Nephron progenitor cell (in vitro differentiated cells): ENCODE measurements at regions not wholly inside any gene's neighbourhood (a gene's known extent, or its start where the extent isn't known, plus 50 kb on each side); places are given as distances from the start of the nearest gene placed in this dataset.

Experiments used
- DNase-seq: peaks from one replicate; pipeline ENCODE4 v3.0.0; 2021
- H3K27ac Mint-ChIP-seq: 2 replicates; pipeline ENCODE4 v1.8.0; 2021; ENCODE audit warnings: mild to moderate bottlenecking, moderate library complexity, mixed read lengths
- H3K27me3 Mint-ChIP-seq: 2 replicates; pipeline ENCODE4 v1.8.0; 2021; ENCODE audit warnings: mild to moderate bottlenecking, low read depth, mixed read lengths; ENCODE audit not compliant: poor library complexity
- H3K36me3 Mint-ChIP-seq: 2 replicates; pipeline ENCODE4 v1.8.0; 2021; ENCODE audit warnings: low read depth, mixed read lengths
- H3K4me1 Mint-ChIP-seq: 2 replicates; pipeline ENCODE4 v1.8.0; 2021; ENCODE audit warnings: mixed read lengths
- H3K4me3 Mint-ChIP-seq: 2 replicates; pipeline ENCODE4 v1.8.0; 2021; ENCODE audit warnings: mild to moderate bottlenecking, moderate library complexity, mixed read lengths
- H3K9me3 Mint-ChIP-seq: 2 replicates; pipeline ENCODE4 v1.8.0; 2021; ENCODE audit warnings: mild to moderate bottlenecking, moderate library complexity, mixed read lengths
- CTCF ChIP-seq: fragments of 200-600 bp; sonication (generic); IDR thresholded peaks from 2 replicates; pipeline ENCODE4 v1.5.0; 2021; ENCODE audit warnings: antibody characterized with exemption

GRCh38 chr4:157806184-157806583 is 366.6 kb downstream of the GASK1B start:
- Mint-ChIP-seq H3K36me3 (no peaks in the 10 kb centered on the region), H3K27me3 (no peaks in the 10 kb centered on the region), H3K4me1 (peaks cover 6% of the 10 kb centered on the region), H3K4me3 (no peak overlapping the region), H3K9me3 (peaks cover 11% of the 10 kb centered on the region), H3K27ac (no peak overlapping the region)
- no peak for DNase-seq
- TF ChIP-seq CTCF = no peak

- Mint-ChIP-seq H3K4me3 (no peak overlapping the region), H3K36me3 (no peaks in the 10 kb centered on the region), H3K27ac (no peak overlapping the region), H3K4me1 (peaks cover 6% of the 10 kb centered on the region), H3K9me3 (peaks cover 11% of the 10 kb centered on the region), H3K27me3 (no peaks in the 10 kb centered on the region)
- TF ChIP-seq CTCF = peak; percentile 28
- DNase-seq = no peak
These were observed 367.8 kb downstream of the GASK1B start for GRCh38 chr4:157804986-157805385.

- no peaks in the 10 kb centered on the region for H3K27me3 Mint-ChIP-seq
- peaks cover 6% of the 10 kb centered on the region for H3K4me1 Mint-ChIP-seq
- DNase-seq = no peak
- TF ChIP-seq CTCF = no peak
- H3K4me3 Mint-ChIP-seq = no peak overlapping the region
- H3K9me3 Mint-ChIP-seq = peaks cover 11% of the 10 kb centered on the region
- no peaks in the 10 kb centered on the region for H3K36me3 Mint-ChIP-seq
- H3K27ac Mint-ChIP-seq = peak overlapping the region; percentile 94
These were observed 368.8 kb downstream of the GASK1B start for GRCh38 chr4:157803845-157804521.

GRCh38 chr4:157803421-157803820 is 369.4 kb downstream of the GASK1B start:
- DNase-seq = no peak
- Mint-ChIP-seq H3K4me1 (peaks cover 6% of the 10 kb centered on the region), H3K27ac (no peak overlapping the region), H3K27me3 (no peaks in the 10 kb centered on the region), H3K4me3 (no peak overlapping the region), H3K36me3 (no peaks in the 10 kb centered on the region), H3K9me3 (peaks cover 11% of the 10 kb centered on the region)
- no peak for TF ChIP-seq CTCF

GRCh38 chr4:157795495-157795894 is 377.3 kb downstream of the GASK1B start:
- no peak overlapping the region for H3K4me3 Mint-ChIP-seq
- no peaks in the 10 kb centered on the region for H3K36me3 Mint-ChIP-seq
- H3K27me3 Mint-ChIP-seq = no peaks in the 10 kb centered on the region
- no peaks in the 10 kb centered on the region for H3K9me3 Mint-ChIP-seq
- DNase-seq = no peak
- TF ChIP-seq CTCF = no peak
- H3K27ac Mint-ChIP-seq = no peak overlapping the region
- H3K4me1 Mint-ChIP-seq = no peaks in the 10 kb centered on the region

GRCh38 chr4:157792716-157793115 is 380.1 kb downstream of the GASK1B start:
- H3K4me3 Mint-ChIP-seq = no peak overlapping the region
- H3K36me3 Mint-ChIP-seq = no peaks in the 10 kb centered on the region
- H3K27me3 Mint-ChIP-seq = no peaks in the 10 kb centered on the region
- H3K27ac Mint-ChIP-seq = no peak overlapping the region
- TF ChIP-seq CTCF = no peak
- no peaks in the 10 kb centered on the region for H3K4me1 Mint-ChIP-seq
- H3K9me3 Mint-ChIP-seq = no peaks in the 10 kb centered on the region
- no peak for DNase-seq
